Stomach (tissue), 4 donors: ENCODE measurements at regions not wholly inside any gene's neighbourhood (a gene's known extent, or its start where the extent isn't known, plus 50 kb on each side); places are given as distances from the start of the nearest gene placed in this dataset.

Experiments
- POLR2A ChIP-seq, 4 donors: fragments of 450-650 bp; IDR thresholded peaks; one replicate each; pipeline ENCODE4 v1.6.1; 2016; ENCODE audit warnings: antibody characterized with exemption in 4 of 4, control low read depth in 2 of 4, mild to moderate bottlenecking in 1 of 4, moderate library complexity in 1 of 4
- TF ChIP-seq, protein P1 (sequence below), 7 experiments: fragments of 450-650 bp in 4 of 7; fragments of 200-600 bp in 3 of 7; sonication (generic) in 3 of 7; IDR thresholded peaks; one replicate each; pipeline ENCODE4 v1.5.1; 2016 to 2019; ENCODE audit warnings: antibody characterized with exemption in 7 of 7, control low read depth in 2 of 7, mild to moderate bottlenecking in 1 of 7

DNA sequence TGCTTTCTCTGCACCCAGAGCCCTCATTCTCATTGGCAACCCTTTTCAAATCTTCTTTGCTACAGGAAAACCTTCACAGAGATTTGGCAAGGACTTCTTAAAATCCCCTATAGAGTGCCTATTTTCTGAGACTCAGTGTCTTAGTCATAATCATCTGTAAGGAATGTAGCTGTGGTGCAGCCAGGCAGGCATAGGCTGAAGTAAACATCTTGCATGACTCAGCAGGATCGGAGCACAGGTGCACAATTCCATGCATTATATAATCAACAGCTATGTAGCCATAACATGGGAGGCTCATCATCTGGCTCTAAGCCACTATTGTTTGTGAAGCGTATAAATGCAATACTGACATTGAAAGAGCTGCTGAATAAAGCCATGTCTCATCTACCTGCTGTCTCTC, 368.8 kb downstream of the MAGEE1 start:
- TF ChIP-seq, protein P1, sequence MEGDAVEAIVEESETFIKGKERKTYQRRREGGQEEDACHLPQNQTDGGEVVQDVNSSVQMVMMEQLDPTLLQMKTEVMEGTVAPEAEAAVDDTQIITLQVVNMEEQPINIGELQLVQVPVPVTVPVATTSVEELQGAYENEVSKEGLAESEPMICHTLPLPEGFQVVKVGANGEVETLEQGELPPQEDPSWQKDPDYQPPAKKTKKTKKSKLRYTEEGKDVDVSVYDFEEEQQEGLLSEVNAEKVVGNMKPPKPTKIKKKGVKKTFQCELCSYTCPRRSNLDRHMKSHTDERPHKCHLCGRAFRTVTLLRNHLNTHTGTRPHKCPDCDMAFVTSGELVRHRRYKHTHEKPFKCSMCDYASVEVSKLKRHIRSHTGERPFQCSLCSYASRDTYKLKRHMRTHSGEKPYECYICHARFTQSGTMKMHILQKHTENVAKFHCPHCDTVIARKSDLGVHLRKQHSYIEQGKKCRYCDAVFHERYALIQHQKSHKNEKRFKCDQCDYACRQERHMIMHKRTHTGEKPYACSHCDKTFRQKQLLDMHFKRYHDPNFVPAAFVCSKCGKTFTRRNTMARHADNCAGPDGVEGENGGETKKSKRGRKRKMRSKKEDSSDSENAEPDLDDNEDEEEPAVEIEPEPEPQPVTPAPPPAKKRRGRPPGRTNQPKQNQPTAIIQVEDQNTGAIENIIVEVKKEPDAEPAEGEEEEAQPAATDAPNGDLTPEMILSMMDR (IDR thresholded peaks at IDR 0.05) = no peak
- no peak for TF ChIP-seq POLR2A (IDR thresholded peaks at IDR 0.05)
